ENCODE measurements at regions not wholly inside any gene's neighbourhood (a gene's known extent, or its start where the extent isn't known, plus 50 kb on each side); places are given as distances from the start of the nearest gene placed in this dataset.
"Not testable (repeated sequence)": the region's sequence is repeated elsewhere in the genome, so short reads cannot be mapped to it uniquely, and the experiment has no call there.

DNA sequence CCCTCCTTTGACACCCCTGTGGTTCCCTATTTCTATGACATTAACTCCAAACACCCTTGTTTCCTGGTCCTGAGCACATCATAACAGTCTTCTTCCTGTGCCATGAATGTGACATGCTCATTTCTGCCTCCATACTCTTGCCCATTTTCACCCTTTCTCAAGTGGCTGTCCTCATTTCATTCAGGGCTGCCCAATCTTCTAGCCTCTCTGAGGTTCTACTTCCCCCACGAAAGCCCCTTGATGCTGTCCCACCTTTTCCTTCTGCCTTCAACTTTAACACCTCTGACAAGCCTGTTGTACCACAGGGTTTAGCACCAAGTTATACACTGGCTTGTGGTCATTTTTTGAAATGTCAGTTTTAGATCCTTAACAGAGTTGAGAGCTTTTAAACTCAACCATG is 136.2 kb upstream of the BOD1L1 start:
- no peak for DNase-seq

DNA sequence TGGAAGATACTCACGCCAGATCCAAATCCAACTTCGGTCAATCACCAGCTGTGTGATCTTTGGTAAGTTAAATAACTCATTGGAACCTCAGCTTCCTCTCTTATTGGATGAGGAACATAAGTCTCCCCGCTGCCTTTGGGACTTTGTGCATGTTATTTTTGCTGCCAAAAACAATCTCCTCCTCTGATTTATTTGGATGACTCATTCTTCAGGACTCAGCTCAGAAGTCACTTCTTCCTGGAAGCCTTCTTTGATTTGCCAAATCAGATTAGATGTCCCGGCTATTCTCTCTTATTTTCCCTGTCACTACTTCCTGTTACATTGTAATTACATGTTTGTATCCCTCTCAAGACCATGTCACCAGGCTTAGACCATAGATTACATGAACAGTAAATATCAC is 138.0 kb upstream of the BOD1L1 start:
- no peak for DNase-seq

DNA sequence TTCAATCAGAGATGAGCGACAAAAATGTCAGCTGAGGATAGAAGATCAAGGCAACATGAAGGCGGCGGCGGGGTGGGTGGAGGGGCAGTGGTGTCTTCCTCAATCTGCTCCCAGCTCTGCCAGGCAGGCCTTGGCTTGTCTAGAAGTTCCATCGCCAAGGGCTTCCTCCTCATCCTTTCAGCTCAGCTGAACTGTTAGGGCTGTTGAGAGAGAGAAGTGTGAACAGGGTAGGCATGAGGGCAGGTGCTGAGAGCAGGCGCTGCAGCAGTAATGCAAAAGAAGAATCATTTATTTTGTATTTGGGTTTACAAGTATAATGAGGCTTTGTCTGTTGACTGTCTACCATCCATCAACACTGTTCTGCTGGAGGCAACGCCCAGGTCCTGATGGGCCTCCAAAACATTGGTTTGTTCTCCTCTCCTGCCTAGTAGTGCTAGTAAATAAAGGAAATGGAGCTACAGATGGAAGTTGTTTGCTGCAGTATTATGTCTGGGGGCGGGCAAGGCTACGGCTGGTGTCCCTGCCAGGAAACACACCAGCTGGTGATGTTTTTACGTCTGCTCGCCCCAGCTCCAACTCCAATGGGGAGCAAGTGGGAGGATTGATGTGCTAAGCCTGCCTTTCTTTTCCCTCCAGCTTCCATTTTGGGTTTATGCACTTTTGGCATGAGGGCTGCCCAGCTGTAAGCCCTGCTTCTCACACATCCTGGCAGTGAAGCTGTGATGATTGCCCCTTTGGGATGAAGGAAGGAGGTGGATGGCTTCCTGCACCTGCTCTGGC is 139.4 kb upstream of the BOD1L1 start:
- no peak for DNase-seq

DNA sequence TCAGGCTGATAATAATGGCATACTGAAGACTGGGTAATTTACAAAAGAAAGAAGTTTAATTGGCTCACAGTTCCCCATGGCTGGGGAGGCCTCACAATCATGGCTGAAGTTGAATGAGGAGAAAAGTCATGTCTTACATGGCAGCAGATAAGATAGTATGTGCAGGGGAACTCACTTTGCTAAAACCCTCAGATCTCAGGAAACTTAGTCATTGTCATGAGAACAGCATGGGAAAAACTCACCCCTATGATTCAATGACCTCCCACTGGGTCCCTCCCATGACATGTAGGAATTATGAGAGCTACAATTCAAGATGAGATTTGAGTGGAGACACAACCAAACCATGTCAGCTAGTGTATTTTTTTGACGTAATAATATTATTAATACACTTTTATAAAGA is 149.8 kb upstream of the BOD1L1 start:
- DNase-seq = no peak

DNA sequence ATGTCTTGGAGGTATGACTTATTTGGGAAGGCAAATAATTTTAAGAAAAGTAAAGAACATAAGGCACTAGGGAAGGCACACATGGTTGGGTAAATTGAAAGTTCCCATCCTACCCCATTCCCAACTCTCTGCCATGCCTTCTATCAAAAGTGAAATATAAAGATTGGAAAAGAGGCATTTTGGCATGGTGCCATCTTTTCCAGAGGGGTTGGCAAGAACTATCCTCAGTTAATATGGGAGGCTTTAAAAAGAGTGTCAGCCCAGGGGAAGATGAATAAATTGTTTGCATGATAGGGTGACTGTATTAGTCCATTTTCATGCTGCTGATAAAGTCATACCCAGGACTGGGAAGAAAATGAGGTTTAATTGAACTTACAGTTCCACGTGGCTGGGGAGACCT is 150.8 kb upstream of the BOD1L1 start:
- no peak for DNase-seq

DNA sequence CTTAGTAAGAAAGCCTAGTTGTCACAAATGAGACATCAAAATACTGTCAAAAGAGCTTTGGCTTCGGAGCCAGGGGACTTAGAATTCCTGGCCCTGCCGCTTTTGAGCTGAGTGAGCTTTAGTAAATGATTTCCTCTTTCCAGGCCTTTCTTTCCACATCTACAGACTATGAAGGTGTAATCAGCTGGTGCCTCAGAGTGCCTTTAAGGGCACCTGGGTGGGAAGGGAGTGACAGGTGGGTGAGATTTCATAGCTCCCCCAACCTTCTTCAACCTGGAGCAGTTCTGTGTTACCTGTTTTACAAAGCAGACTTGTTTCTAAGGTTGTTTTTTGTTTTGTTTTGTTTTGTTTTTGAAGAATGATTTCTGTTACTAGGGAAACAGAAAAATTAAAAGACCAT is 154.7 kb upstream of the BOD1L1 start:
- no peak for DNase-seq

DNA sequence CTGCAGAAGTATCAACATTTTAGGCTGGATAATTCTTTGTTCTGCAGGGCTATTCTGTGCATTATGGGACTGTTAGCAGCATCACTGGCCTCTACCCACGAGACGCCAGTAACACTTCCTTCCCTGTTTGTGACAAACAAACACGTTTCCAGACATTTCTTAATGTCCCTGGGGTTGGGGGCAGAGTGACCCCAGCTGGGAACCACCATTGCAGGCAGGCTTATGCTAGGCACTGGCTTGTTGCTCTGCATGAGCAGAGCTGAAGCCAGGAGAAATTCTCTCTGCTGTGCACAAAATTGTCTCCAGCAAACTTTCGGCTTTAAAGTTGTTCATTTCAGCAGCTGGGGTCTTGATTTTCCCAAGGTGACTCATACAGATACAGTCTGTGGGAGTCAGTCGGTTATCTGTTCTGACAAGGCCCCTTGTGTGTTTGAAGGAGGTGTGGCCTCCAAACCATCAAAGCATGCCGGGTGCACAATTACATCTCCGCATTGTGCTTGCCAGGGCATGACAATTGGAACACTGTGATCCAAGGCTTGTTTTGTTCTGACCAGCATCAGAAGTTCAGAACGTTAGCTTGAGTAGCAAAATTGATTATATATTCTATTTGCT is 156.4 kb upstream of the BOD1L1 start:
- peak; percentile 9 for DNase-seq

DNA sequence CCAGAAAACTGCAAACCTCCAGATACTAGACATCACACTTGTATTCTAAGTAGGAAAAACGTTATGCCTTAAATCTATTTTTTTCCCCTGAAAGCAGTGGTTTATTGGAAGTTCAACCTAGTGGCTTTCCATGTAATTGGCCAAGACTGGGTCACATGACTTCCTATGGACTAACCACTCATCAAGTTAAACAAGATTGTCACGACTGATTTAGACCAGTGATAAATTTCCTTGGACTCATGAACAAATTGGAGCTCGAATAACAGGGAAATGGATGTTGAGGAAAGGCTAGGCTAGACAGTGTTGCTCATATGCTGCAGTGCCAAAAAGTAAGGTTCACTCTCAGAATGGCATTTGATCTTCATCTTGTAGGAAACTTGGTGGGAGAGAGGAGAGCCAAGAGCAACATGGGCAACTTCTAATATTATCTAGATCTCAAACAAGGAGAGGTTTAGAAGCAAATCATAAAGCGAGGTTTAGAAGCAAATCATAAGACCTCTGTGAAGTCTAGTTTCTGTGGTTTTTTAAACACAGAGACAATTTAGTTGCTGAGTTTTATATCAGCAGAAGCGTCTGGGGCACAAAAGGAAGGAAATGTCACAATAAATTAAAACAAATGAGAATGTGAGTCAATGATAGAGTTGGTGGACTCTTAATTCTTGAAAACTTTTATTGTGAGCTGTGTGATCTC is 165.6 kb upstream of the BOD1L1 start:
- no peak for DNase-seq

DNA sequence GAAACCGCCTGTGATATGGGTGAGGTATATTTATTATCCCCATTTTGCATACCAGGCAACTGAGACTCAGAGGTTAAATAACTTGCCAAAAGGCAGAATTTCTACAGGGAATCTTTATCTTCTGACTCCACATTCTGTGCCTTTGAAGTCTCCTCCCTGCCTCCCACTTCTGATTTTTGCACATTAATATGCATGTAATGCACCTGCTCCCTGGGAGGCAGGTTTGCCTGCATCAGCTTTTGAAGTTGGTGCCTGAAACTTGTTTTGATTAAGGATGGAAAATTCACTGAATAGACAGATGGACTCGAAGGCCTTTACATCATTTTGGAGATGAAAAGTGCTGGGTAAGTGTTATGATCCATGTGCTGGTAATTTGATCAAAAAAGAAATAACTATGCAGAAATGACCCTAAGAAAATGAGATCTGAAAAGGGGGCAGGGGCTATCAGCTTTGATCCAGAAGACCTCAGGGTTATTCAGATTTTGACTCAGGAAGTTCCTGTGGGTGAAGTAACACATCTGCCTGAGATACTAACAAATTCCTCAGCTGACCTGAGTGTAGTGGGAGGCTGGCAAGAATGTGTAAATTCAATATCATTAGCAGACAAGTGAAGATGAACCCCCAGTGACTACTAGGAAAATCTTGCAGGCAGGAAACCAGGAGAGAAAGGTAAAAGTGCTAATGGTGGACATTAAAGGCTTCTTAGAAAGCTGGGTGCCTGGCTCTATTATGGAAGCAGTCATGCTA is 167.5 kb upstream of the BOD1L1 start:
- no peak for DNase-seq

DNA sequence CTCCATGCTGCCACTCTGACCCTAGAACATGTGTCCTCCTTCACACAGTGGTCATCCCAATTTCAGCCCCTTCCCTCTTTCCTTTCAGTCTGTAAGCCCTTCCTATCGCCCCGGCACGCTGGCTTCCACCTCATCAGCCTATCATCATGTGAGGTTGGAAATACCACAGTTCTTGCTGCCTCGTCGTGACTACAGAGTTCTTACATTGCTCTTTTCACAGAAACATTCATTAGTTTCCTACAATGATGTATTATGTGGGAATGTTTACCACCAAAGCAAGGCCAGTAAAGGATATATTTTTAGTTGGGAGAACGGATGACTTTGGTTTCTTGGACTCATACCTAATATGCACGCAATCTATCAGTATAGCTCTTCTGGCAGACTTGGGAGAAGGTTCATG is 169.5 kb upstream of the BOD1L1 start:
- no peak for DNase-seq

DNA sequence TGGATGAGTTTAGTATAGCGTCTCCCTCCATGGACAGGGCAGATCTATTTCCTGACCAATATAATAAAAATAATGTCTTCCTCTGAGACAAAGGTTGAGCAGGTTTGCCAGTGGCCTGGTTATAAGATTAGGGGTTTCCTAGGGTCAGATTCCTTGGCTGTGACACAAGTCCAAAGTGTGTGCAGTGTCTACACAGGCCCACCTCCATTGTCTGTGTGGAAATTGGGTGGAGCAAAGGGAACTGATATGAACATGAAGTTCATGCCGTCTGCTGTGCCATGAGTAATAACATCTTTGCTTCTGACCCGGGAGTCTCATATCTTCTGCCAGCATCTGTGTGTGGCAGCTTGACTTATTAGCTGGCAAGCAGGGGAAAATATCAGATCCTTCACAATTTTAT is 187.7 kb upstream of the BOD1L1 start:
- DNase-seq = no peak

DNA sequence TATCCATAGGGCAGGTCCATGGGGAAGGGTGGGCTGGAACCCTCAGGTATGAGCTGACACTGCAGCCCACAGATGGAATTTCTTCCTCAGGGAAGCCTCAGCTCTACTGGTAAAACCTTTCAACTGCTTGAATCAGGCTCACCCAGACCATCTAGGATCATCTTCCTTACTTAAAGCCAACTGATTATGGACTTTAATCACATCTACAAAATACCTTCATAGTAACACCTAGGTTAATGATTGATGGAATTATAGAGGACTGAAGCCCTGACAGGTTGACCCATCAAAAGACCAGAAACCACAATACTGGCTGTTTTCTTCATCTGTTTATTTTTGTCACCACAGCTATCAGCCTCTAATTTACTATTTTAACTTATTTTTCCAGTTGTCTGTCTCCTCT is 188.9 kb upstream of the BOD1L1 start:
- no peak for DNase-seq

DNA sequence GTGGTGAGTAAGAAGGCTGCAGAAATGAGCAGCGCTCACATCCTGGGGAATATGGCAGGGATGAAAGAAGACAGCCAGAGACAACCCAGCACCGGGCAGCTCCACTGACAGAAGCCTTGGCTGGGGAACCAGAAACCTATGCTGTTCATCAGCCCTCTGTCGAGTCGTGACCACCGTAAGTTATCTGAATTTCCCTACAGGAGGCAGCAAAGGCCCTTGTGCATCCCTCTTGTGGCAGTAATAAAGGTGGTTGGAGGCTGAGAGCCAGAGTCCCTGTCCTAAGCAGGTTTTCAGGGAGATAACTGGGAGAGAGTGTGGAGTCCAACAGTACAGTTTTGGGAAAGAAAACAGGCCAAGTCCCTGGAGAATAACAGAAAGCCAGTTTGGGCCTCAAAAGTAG is 194.0 kb upstream of the BOD1L1 start:
- no peak for DNase-seq

DNA sequence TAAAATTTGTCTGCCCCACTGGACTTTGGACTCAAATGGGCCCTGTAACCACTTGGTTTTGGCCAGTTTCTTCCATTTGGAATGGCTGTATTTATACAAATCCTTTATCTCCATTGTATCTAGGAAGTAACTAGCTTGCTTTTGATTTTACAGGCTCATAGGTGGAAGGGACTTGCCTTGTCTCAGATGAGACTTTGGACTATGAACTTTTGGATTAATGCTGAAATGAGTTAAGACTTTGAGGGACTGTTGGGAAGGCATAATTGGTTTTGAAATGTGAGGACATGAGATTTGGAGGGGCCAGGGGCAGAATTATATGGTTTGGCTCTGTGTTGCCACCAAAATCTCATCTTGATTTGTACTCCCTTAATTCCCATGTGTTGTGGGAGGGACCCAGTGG is 198.3 kb upstream of the BOD1L1 start:
- not testable (repeated sequence) for DNase-seq

DNA sequence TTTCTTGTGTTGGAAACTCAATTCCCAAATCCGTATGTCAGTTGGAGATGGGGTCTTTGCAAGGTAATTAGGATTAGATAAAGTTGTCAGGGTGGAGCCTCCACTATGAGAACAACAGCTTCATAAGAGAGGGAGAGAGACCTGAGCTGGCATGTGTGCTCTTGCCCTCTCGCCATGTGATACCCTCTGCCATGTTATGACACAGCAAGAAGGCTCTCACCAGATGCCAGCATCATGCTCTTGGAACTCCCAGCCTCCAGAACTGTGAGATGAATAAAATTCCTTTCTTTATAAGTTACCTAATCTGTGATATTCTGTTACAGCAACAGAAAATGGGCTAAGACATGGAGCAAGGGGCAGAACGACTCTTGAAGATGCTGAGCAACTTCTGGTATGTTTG is 201.9 kb upstream of the BOD1L1 start:
- no peak for DNase-seq

DNA sequence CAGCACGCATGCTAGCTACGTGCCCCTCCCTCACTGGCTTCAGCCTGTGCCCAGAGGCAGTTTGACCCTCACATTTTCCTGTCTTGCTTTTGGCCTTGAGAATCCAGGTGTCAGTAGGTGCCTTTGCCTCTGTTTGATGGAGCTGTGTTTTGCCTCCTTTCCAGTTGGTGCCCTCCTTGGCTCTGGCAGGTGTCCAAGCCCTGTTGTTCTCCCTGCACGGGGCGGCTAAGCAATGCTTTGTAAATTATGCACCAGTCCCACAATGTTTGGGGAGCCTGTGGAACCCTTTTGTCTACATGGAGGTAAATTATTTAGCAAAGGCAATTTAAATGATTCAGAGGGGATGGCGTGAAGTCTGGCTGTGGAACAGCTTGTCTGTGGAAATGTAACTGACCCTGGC is 202.9 kb upstream of the BOD1L1 start:
- no peak for DNase-seq

DNA sequence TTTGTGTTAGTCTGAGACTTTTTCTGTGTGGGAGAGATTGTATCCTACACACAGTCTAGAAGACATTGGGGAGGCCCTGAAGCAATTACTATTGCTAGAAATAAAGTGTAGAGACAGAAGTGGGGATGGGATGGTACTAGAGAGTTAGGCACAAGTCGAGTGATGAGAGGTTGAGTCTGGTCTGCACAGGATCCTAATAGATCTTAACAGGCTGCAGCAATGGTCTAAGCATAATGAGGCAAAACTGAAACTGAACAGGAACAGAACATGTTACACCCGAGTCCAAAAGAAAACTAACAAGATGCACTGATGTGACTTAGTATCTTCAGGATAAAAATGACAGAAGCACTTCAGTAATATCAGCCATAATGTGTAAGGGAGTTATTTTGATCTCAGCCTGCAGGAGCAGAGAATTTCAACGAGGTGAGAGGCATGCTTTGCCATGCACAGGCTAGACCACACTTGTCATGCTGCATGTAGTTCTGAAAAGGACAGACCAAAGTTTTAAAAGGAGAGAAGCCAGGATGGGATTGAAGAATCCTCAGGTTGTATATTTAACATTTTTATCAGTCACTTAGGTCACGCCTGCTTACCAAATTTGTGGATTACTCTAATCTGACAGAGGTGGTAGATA is 205.8 kb upstream of the BOD1L1 start:
- no peak for DNase-seq

DNA sequence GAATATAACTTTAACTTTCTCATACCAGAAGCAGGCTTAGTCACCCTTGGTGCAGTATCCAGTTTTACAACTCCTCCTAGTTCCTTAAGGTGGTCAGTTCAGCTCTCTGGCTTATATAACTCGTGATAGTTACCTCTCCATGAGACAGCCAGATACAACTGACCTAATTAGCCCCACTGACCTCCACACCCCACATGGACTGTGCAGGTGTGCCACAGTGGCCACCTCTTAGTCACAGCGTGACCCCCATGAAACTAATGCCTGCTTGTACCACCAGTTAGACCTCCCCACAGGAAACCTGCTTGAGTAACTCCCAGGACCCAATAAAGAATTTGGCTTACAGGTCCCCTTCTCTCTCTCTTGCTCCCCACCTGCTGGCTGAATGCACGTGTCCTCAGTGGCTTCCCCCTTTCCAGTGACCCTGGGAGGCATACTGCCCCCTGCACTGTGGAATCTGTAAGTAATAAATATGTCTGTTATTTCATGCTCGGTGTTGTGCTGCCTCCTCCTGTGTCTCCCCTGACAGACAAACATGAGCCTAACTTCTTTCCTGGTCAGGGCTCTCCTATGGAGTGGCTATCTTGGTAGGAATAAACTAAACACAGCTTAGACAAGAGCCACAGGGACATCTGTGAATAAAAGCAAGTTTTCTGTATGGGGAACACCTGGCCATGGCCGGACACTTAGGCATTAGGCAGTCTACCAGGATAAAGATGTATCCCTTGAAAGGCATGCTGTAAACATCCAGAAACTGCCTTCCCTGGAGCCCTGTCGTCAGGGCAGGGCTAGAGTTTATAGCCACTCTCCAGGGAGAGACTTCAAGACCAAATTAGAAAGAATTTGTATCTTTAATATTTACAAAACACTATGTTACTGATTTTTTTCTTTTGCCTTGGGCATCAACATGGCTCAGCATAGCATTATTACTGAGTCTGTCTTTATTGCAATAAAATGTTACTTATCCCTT is 209.7 kb upstream of the BOD1L1 start:
- DNase-seq = no peak

DNA sequence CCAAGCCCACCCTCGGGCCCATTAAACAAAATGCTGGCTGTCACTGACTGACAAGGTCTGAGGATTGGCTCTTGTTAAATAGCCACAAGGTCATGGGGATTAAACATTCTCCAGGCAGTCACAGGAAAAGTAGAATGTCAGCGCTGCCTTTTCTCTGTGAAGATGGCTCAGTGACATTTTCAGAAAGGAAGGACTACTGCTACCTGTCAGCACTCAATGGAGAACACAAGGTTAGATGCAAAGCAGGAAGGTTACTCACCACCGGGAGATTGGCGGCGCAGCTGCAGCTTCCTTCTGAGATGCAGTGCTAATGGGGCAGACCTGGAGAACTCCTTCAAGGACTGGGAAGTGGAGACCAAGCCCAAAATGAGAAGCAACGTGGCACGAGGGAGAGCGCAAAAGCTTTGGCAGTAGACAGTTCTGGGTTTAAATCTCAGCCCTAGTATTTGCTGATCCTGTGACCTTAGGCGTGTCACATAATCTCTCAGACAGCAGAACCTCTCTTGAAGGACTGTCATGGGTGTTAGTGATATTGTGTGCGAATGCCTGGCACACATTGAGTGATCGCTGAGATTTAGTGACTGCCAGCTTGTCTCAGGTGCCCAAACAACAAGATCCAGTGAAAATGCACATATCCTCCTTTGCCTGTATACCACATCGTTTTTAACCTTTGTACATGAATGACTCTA is 213.1 kb upstream of the BOD1L1 start:
- no peak for DNase-seq

DNA sequence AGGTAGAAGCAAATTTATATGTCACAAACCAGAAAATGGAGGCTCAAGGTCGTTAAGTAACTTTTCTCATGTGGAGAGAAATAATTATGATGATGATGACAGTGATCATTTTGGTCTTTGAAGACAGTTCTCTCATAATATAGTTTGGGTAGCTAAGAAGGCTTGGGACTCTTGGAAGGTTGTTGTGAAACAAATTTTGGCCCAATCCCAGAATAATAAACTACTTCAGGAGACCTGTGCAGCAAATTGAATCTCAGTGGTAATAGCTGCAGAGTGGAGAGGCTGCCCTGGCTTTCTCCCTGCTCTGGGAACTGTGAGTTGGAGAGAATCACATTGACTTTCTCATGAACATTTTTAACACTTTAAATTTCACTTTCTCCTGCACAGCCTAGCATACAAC is 217.2 kb upstream of the BOD1L1 start:
- DNase-seq = no peak

DNA sequence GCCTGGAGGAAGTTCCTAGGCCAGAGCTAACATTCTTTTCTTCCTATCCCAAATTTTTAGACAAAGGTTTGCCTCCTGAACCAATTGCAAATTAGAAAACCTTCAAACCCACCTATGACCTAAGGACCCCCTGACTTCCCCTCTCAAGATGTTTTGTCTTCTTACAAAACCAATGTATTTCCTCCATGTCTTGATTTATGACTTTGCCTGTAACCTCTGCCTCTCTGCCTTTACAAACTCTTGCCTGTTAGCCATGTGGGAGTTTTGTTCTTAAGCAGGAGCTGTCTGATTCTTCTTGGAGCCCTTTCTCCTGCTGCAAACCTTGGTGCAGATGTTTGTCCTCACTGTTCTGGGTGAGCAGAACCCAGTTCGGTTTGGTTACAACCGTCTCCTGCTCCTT is 222.3 kb upstream of the BOD1L1 start:
- DNase-seq = no peak

Measured in right kidney (tissue), 1 donor.